Iris pigment epithelial cell (primary cell): ENCODE measurements at regions not wholly inside any gene's neighbourhood (a gene's known extent, or its start where the extent isn't known, plus 50 kb on each side); places are given as distances from the start of the nearest gene placed in this dataset.
A peak's percentile ranks its signal among the peaks of the same experiment; 100 is the strongest.
"Not testable (repeated sequence)": the region's sequence is repeated elsewhere in the genome, so short reads cannot be mapped to it uniquely, and the experiment has no call there.

Experiments used
- DNase-seq: peaks from one replicate; pipeline ENCODE4 v3.0.0-alpha.2; 2011; ENCODE audit warnings: low read depth

DNA sequence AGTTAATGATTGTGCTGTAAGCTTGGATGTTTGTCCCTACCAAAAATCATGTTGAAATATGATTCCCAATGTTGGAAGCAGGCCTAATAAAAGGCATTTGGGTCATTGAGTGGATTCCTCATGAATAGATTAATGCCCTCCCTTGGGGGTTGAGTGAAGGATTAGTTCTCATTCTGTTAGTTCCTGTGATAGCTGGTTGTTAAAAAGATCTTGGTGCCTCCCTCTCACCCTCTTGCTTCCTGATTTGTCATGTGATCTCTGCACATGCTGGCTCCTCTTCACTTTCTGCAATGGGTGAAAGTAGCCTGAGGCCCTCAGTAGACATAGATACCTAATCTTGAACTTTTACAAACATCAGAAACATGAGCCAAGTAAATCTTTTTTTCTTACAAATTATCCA is 115.6 kb upstream of the HCRTR2 start:
- DNase-seq = no peak

DNA sequence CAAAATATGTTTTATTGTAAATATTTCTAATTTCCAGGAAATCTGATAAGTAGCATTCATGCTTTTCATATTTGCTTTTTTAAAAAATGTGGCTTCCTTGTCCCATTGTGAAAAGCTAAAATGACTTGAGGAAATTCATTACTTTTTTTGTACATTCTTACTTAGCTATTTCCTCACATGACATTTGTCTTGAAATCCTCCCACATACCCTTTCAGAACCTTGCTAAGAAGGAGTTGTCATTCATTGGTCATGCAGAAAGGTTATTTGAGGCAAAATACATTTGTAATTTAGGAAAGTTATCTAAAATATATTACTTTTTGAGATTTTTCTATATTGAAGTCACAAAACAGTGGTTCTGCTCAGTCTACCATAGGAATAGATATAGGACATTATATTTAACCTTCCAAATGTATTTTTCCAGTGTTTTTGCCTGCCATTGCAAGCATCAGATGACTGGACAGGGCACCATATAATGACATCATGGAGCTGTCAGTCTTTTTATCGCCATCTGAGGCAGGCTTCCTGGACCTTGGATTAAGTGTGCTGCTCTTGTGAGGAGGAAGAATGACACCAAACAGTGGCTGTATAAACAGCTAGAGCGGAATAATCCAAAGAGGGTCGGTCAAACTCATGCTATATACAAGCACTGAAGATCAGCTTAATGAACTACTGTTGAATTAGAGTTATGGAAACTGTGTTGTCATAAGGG is 109.4 kb upstream of the HCRTR2 start:
- DNase-seq = no peak

DNA sequence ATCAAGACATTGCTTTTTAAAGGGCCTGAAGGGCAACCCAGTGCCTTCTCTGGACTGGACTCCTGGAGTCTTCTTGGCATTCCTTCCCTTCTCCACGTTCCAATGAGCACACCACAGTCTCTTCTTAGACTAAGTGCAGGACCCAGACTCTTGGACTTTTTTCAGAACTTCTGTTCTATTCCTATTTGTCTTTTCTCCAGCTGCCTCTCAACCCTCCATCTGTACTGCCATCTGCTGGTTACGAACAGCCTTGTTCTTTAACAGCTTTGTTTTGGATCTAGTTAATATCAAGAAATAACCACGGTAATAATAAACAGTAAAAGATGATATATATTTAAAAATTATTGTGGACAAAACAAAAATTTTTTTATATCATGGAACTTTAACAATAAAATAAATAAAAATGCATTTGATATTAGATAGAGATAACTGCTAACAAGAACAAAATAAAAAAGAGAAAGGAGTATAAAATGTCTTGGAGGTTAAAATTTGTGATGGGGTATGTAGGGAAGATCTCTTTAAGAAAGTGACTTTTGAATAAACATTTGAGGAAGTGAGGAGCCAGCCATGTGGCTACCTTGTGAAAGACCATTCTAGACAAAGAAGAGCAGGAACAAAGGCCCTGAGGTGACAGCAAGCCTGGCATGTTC is 105.1 kb upstream of the HCRTR2 start:
- DNase-seq = peak; percentile 53

DNA sequence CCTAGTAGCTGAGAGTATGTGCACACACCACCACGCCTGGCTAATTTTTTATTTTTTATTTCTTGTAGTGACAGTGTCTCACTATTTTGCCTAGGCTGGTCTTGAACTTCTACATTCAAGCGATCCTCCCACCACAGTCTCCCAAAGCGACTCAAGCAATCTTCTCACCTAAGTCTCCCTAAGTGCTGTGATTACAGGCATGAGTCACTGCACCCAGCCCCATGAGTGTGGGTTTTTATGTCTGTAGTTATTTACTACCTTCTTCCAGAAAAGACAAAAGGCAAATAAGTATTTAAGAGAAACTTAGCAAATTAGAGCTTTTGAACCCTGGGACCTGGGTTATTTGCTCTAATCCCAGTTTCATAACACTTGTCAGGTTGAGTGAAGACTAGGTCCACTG is 92.3 kb upstream of the HCRTR2 start:
- no peak for DNase-seq

DNA sequence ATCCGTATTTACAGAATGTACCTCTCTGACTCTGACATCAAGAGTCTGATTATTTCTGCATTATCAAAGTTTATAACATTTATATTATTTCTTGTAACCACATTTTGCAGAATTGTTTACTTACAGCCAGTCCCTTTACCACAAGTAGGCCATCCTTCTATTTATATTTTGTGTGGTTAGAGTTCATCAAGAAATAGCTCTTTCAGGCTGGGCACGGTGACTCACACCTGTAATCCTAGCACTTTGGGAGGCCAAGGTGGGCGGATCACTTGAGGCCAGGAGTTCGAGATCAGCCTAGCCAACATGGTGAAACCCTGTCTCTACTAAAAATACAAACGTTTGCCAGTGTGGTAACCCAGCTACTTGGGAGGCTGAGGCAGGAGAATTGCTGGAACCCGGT is 86.3 kb upstream of the HCRTR2 start:
- peak; percentile 21 for DNase-seq

DNA sequence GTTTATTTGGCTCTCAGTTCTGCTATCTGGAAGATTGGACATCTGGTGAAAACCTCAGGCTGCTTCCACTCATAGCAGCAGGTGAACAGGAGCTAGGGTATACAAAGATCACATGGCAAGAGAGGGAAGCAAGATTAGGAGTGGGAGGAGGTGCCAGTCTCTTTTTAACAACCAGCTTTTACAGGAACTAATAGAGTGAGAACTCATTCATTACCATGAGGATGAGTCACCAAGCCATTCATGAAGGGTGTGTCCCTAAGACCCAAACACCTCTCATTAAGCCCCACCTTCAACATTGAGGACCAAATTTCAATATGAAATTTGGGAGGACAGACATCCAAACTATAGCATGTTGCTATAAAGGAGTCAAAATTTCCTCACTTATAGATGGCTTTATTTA is 85.4 kb upstream of the HCRTR2 start:
- no peak for DNase-seq

DNA sequence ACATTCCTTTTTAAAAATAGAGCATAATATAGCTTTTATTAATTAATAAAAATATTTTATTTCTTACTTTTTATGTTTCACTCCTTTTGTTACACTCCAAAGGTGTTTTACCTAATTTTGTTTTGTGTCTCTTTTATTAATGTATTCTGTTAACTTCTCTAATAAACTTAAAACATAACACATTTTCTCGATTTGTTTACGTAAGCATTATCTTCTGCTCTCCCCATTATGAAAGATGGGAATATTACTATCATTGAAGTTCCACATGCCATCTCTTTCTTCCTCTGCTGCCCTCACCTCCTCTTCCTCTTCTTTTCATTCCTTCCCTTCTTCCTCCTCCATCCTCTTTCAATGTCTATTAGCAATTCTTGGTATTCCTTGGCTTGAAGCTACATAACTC is 85.0 kb upstream of the HCRTR2 start:
- no peak for DNase-seq

DNA sequence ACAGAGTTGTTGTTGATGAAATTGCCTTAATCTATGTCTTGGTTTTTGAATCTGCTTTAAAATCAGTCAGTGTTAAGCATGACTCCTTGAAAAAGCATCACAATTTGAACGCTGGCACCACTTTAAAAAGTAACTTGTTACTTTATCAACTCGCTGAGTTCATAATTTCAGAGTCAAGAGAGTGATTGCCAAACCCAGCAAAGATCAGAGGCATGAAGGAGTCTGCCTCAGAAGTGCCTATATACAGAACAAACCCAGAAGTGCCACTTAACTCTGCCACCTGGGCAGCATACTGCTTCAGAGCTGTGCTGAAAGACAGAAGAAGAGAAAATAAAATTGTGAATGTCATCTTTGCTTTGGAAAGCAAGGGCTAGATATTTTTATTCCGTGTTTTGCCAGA is 73.6 kb upstream of the HCRTR2 start:
- DNase-seq = no peak

DNA sequence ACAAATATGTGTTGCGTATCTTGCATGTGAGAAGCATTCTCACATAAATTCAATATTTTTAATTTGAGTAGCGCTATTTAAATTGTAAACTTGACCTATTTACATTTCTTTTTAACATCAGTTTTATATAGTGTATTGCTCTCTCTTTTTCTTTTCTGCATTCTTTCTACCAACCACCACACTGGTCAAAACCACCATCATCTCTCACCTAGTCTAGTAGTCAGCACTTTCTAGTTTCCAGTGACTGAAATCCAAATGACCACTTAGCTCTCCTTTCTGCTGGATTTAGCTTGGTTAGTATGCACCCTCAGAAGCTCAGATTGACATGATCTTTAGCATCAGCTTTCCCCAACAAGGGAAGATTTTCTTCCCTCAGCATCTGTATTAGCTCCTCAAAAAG is 73.2 kb upstream of the HCRTR2 start:
- no peak for DNase-seq

DNA sequence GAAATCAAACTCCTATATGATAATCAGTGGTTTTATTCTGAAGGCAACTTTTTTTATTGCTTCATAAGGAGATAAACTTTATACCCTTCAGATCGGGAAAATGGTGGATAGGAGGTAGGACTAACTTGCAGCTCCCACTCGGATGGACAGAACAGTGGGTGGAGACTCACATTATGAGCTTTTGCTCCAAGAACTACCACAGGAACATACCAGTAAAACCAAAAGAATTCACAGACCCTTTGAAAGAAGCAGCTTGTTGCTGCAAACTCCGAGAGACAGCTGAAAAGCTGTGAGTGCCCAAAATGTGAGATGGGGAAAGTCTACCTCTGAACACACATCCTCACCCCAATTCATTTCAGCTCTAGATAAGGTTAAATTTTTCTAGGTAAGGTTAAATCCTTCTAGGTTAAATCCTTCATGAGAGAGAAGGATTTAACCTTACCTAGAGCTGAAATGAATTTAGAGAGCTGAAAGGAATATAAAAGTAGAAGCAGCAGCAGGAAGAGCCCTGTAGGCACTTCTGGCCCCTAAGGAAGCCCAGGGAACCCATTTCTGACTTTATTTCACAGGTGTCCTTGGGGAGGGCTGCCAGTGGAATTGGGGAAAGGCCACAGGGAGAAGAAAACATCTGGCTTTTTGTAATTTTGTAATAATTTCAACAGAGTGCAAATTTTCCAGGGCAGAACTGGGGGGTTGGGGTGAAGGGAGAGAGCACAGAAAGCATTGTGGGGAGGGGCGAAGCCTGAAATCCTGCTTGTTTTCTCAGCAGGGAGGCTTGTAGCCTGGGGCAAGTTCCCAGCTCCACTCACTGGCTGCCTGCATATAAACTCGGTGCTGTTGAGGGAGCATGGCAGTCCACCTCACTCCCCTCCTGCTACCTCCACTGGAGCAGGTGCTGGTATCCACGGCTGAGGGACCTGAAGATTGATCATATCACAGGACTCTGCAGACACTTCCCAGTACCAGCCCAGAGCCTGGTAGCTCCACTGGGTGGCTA is 65.9 kb upstream of the HCRTR2 start:
- no peak for DNase-seq

DNA sequence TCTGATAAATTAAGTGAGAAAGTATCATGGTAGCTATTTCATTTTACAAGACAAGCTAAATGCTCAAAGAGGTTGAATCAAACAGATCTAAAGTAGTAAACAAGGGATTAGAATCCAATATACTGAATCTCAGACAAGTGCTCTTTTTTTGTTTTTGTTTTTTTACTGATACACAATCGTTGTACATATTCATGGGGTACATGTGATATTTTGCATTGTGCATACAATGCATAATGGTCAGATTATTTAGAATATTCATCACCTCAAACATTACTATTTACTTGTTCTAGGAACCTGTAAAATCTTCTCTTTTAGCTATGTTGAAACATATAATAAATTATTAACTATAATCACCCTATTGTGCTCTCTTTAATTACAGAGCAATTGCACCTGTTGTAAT is 57.0 kb upstream of the HCRTR2 start:
- DNase-seq = no peak

DNA sequence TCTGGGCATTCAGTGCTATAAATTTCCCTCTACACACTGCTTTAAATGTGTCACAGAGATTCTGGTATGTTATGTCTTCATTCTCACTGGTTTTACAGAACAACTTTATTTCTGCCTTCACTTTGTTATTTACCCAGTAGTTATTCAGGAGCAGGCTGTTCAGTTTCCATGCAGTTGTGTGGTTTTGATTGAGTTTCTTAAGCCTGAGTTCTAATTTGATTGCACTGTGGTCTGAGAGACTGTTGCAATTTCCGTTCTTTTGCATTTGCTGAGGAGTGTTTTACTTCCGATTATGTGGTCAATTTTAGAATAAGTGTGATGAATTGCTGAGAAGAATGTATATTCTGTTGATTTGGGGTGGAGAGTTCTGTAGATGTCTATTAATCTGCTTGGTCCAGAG is 50.1 kb upstream of the HCRTR2 start:
- DNase-seq = not testable (repeated sequence)
